Superior temporal gyrus (tissue), 1 donor: ENCODE measurements at regions not wholly inside any gene's neighbourhood (a gene's known extent, or its start where the extent isn't known, plus 50 kb on each side); places are given as distances from the start of the nearest gene placed in this dataset.

Source experiments
- DNase-seq: peaks from one replicate; pipeline ENCODE4 v3.0.0-alpha.2; 2016; ENCODE audit errors: extremely low spot score

GRCh38 chr6:165229216-165229615 is 80.2 kb downstream of the C6orf118 start:
- DNase-seq: no peak

GRCh38 chr6:165227644-165228329 is 81.6 kb downstream of the C6orf118 start:
- no peak for DNase-seq

GRCh38 chr6:165223736-165224135 is 85.7 kb downstream of the C6orf118 start:
- no peak for DNase-seq

- no peak for DNase-seq
Observed at GRCh38 chr6:165223101-165223500, 86.3 kb downstream of the C6orf118 start.

GRCh38 chr6:165222315-165223025 is 86.9 kb downstream of the C6orf118 start:
- no peak for DNase-seq

- DNase-seq: no peak
Observed at GRCh38 chr6:165220045-165220444, 89.4 kb downstream of the C6orf118 start.

GRCh38 chr6:165219629-165220028 is 89.8 kb downstream of the C6orf118 start:
- DNase-seq: no peak

GRCh38 chr6:165218829-165219228 is 90.6 kb downstream of the C6orf118 start:
- DNase-seq: no peak

GRCh38 chr6:165206798-165207197 is 102.6 kb downstream of the C6orf118 start:
- DNase-seq: no peak

- DNase-seq: no peak
Observed at GRCh38 chr6:165205632-165206031, 103.8 kb downstream of the C6orf118 start.

GRCh38 chr6:165204807-165205545 is 104.4 kb downstream of the C6orf118 start:
- no peak for DNase-seq

GRCh38 chr6:165200178-165200577 is 109.2 kb downstream of the C6orf118 start:
- DNase-seq: no peak

GRCh38 chr6:165191461-165191860 is 117.9 kb downstream of the C6orf118 start:
- no peak for DNase-seq

GRCh38 chr6:165186441-165187205 is 122.8 kb downstream of the C6orf118 start:
- DNase-seq: no peak

- DNase-seq: no peak
Observed at GRCh38 chr6:165186041-165186440, 123.4 kb downstream of the C6orf118 start.

- DNase-seq: peak; percentile 68
Observed at GRCh38 chr6:165184192-165184979, 125.0 kb downstream of the C6orf118 start.

GRCh38 chr6:165183496-165184140 is 125.8 kb downstream of the C6orf118 start:
- DNase-seq: no peak

- no peak for DNase-seq
Observed at GRCh38 chr6:165183071-165183470, 126.3 kb downstream of the C6orf118 start.

GRCh38 chr6:165181951-165182414 is 127.4 kb downstream of the C6orf118 start:
- no peak for DNase-seq

- DNase-seq: peak; percentile 45
Observed at GRCh38 chr6:165178056-165178455, 131.3 kb downstream of the C6orf118 start.
